Mesendoderm (in vitro differentiated cells): ENCODE measurements at regions not wholly inside any gene's neighbourhood (a gene's known extent, or its start where the extent isn't known, plus 50 kb on each side); places are given as distances from the start of the nearest gene placed in this dataset.

Experiments
- DNase-seq: peaks from one replicate; pipeline ENCODE4 v3.0.0; 2013
- H2AK5ac ChIP-seq: 2 replicates; pipeline ENCODE4 v1.6.1; 2013; ENCODE audit warnings: low read length, inconsistent platforms
- H2BK120ac ChIP-seq: 2 replicates; pipeline ENCODE4 v1.6.1; 2013; ENCODE audit warnings: low read depth, mild to moderate bottlenecking, low read length, moderate library complexity, mixed read lengths
- H2BK15ac ChIP-seq: replicated peaks from 2 replicates; pipeline ENCODE4 v1.6.1; 2013; ENCODE audit warnings: low read depth, mild to moderate bottlenecking, moderate library complexity
- H2BK5ac ChIP-seq: 2 replicates; pipeline ENCODE4 v1.6.1; 2013; ENCODE audit warnings: low read length, inconsistent platforms
- H3K18ac ChIP-seq: 2 replicates; pipeline ENCODE4 v1.6.1; 2013; ENCODE audit warnings: mild to moderate bottlenecking, low read length, mixed read lengths
- H3K23ac ChIP-seq: one replicate; pipeline ENCODE4 v1.6.1; 2013; ENCODE audit warnings: low read length
- H3K27ac ChIP-seq: 2 replicates; pipeline ENCODE4 v1.5.1; 2013; ENCODE audit warnings: low read depth, mild to moderate bottlenecking, inconsistent platforms, low read length, moderate library complexity
- H3K27me3 ChIP-seq: 2 replicates; pipeline ENCODE4 v1.6.1; 2013; ENCODE audit warnings: low read length, control low read depth, mild to moderate bottlenecking, inconsistent platforms; ENCODE audit not compliant: insufficient read depth, poor library complexity
- H3K36me3 ChIP-seq: 2 replicates; pipeline ENCODE4 v1.6.1; 2013; ENCODE audit warnings: low read length, inconsistent platforms; ENCODE audit not compliant: control insufficient read depth, insufficient read depth
- H3K4ac ChIP-seq: one replicate; pipeline ENCODE4 v1.6.1; 2013; ENCODE audit warnings: low read depth, mild to moderate bottlenecking, low read length, moderate library complexity
- H3K4me1 ChIP-seq: 2 replicates; pipeline ENCODE4 v1.6.1; 2013; ENCODE audit warnings: low read depth, low read length, inconsistent platforms; ENCODE audit not compliant: control insufficient read depth
- H3K4me2 ChIP-seq: 2 replicates; pipeline ENCODE4 v1.6.1; 2013; ENCODE audit warnings: low read length
- H3K4me3 ChIP-seq: 2 replicates; pipeline ENCODE4 v1.5.1; 2013; ENCODE audit warnings: mild to moderate bottlenecking, low read length
- H3K56ac ChIP-seq: one replicate; pipeline ENCODE4 v1.6.1; 2013; ENCODE audit warnings: low read length
- H3K79me1 ChIP-seq: 2 replicates; pipeline ENCODE4 v1.6.1; 2013; ENCODE audit warnings: low read length, inconsistent platforms
- H3K79me2 ChIP-seq: 2 replicates; pipeline ENCODE4 v1.6.1; 2013; ENCODE audit warnings: mild to moderate bottlenecking, low read length; ENCODE audit not compliant: control insufficient read depth, insufficient read depth
- H3K9ac ChIP-seq: 2 replicates; pipeline ENCODE4 v1.6.1; 2013; ENCODE audit warnings: low read length, inconsistent platforms
- H4K5ac ChIP-seq: one replicate; pipeline ENCODE4 v1.6.1; 2013; ENCODE audit warnings: low read length
- H4K8ac ChIP-seq: one replicate; pipeline ENCODE4 v1.6.1; 2013; ENCODE audit warnings: low read depth, mild to moderate bottlenecking, control low read depth, low read length, moderate library complexity
- WGBS: extraction: QIAGEN DNeasy Blood & Tissue Kit; methylation state at CpG from one replicate; pipeline ENCODE4 v1.1.7; 2013; ENCODE audit warnings: low lambda C conversion rate, missing lambda C conversion rate; ENCODE audit not compliant: insufficient coverage; ENCODE audit errors: extremely low coverage; 5-methylcytosine and 5-hydroxymethylcytosine counted together

DNA sequence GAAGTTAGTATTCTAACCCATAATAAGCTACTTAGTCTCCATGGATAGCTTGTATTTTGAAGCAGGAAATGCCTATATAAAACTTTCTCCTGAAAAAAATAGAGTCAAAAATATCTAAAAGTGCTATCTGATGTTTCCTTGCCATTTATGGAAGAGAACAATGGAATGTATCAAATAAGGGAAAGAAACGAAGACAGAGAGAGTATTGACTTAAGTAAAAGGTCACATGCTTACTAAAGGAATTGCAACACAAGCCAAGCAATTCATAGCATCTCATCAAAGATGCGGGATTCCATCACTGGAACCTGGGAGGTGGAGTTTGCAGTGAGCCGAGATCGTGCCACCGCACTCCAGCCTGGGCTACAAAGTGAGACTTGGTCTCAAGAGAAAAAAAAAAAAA is 112.9 kb upstream of the DTNBP1 start:
- H3K27ac ChIP-seq, result no peak overlapping the region
- no peak overlapping the region for H3K9ac ChIP-seq
- no peak overlapping the region for H3K4ac ChIP-seq
- no peaks in the 10 kb centered on the region for H3K36me3 ChIP-seq
- no peak for DNase-seq
- no peak overlapping the region for H4K5ac ChIP-seq
- H3K4me3 ChIP-seq, result no peak overlapping the region
- H2BK120ac ChIP-seq, result no peak overlapping the region
- no peak overlapping the region for H4K8ac ChIP-seq
- no peak overlapping the region for H2BK15ac ChIP-seq
- no peaks in the 10 kb centered on the region for H3K4me1 ChIP-seq
- H2BK5ac ChIP-seq, result no peak overlapping the region
- no peak overlapping the region for H2AK5ac ChIP-seq
- no peaks in the 10 kb centered on the region for H3K79me2 ChIP-seq
- no peaks in the 10 kb centered on the region for H3K79me1 ChIP-seq
- H3K18ac ChIP-seq, result no peak overlapping the region
- H3K27me3 ChIP-seq, result no peaks in the 10 kb centered on the region
- no peak overlapping the region for H3K23ac ChIP-seq
- no peak overlapping the region for H3K4me2 ChIP-seq
- no CpG with 5 or more reads among the region's 5 CpGs for WGBS
- no peak overlapping the region for H3K56ac ChIP-seq

DNA sequence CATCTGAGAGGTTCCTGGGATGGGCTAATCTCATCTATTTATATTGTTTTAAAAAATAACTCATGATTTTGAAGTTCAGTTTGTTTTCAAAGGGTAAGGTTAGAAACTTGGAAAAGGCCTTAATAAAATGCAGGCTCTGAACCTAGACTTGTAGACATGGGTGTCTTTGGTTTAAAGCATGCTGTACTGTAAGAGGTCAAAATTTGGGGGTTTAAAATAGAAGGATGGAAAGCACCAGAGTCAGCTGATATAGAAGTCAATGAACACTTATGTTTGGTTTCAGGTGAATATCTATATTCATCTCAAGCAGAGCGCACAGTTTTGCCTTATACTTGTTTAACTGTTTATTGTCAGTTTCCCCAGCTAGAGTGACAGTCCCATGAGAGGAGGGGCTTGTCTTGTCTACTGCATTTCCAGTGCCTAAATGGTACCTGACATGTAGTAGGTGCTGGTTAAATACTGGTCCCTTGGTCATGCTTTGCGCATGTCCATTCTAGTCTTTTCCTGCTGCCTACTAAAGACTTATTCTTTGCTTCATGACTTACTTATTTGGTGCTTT is 112.3 kb upstream of the DTNBP1 start:
- no peak overlapping the region for H4K8ac ChIP-seq
- WGBS, result no CpG with 5 or more reads among the region's 2 CpGs
- no peaks in the 10 kb centered on the region for H3K79me1 ChIP-seq
- H3K9ac ChIP-seq, result no peak overlapping the region
- no peaks in the 10 kb centered on the region for H3K36me3 ChIP-seq
- no peak overlapping the region for H2BK15ac ChIP-seq
- no peak overlapping the region for H3K4ac ChIP-seq
- DNase-seq, result no peak
- no peak overlapping the region for H3K18ac ChIP-seq
- H3K79me2 ChIP-seq, result no peaks in the 10 kb centered on the region
- no peaks in the 10 kb centered on the region for H3K27me3 ChIP-seq
- H3K56ac ChIP-seq, result no peak overlapping the region
- H3K4me3 ChIP-seq, result no peak overlapping the region
- no peak overlapping the region for H3K27ac ChIP-seq
- no peak overlapping the region for H2AK5ac ChIP-seq
- no peaks in the 10 kb centered on the region for H3K4me1 ChIP-seq
- no peak overlapping the region for H2BK120ac ChIP-seq
- H3K23ac ChIP-seq, result no peak overlapping the region
- no peak overlapping the region for H3K4me2 ChIP-seq
- no peak overlapping the region for H4K5ac ChIP-seq
- no peak overlapping the region for H2BK5ac ChIP-seq

DNA sequence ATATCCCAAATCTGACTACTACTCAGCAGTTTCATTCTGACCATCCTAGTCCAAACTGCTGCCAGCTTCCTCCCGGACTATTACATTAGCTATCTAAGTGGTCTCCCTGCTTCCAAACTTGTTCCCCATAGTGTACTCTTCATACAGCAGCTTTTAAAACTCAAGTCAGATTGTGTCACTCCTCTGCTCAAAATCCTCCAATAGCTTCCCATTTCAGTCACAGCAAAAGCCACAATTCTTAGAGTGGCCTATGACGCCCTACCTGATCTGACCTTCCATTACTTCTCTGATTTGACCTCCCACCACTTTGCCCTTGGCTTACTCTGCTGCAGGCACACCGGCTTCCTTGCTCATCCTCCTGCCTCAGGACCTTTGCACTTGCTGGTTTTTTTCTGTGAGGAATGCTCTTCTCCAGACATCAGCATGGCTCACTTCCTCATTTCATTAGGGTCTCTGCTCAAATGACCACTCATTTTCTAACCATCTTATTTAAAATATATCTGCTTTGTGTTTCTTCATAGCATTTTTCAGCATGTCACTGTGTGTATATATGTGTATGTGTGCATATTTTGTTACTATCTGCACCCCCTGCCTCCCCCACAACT is 111.1 kb upstream of the DTNBP1 start:
- Histone ChIP-seq H2BK5ac (no peak overlapping the region), H2BK120ac (no peak overlapping the region), H3K18ac (no peak overlapping the region), H2AK5ac (no peak overlapping the region), H3K4ac (no peak overlapping the region), H3K36me3 (no peaks in the 10 kb centered on the region), H2BK15ac (no peak overlapping the region), H3K23ac (no peak overlapping the region), H3K27ac (no peak overlapping the region), H3K79me2 (no peaks in the 10 kb centered on the region), H3K4me2 (no peak overlapping the region), H3K4me1 (no peaks in the 10 kb centered on the region), H3K79me1 (no peaks in the 10 kb centered on the region), H3K27me3 (no peaks in the 10 kb centered on the region), H3K56ac (no peak overlapping the region), H4K5ac (no peak overlapping the region), H3K9ac (no peak overlapping the region), H4K8ac (no peak overlapping the region), H3K4me3 (no peak overlapping the region)
- no peak for DNase-seq
- WGBS, result no CpG with 5 or more reads among the region's 3 CpGs

DNA sequence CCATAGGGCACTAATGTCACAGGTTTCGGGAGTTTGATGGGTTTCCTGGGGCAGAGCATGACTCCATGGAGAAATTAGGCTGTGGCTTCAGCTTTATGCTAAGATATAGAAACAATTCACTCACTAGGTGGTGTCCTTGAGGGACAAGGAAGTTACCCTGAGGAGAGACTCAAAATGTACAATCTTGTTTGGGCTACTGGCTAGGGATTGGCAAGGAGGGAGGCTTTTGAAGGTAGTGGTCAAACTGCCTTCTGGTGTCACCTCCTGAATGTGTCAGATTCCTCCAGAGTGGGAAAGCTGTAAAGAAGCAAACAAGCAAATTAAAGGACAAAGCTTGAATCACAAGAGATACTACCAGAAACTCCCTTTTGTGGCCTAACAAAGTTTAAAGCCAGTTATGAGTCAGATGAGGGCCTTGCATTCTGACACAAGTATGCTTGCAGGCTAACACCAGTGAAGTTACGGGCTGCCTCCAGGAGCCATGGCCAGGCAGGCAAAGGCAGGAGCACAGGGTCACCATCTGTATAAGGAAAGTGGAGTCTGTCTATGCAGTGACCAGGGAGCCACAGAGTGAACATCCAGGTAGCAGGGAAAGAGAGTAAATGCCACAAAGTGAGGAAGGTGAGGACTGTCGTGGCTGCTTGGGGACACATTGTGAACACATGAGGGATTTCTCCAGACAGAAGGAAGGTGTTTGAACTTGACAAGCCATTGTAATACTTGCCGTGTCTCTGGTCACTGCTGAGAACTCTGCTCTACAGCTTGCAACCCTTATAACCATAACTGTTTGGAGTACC is 107.7 kb upstream of the DTNBP1 start:
- peak; percentile 14 for DNase-seq
- Histone ChIP-seq H3K79me1 (no peaks in the 10 kb centered on the region), H3K4me3 (no peak overlapping the region), H3K18ac (no peak overlapping the region), H2AK5ac (no peak overlapping the region), H4K5ac (no peak overlapping the region), H3K4me2 (no peak overlapping the region), H3K4me1 (no peaks in the 10 kb centered on the region), H3K79me2 (no peaks in the 10 kb centered on the region), H3K27ac (no peak overlapping the region), H2BK5ac (no peak overlapping the region), H3K56ac (no peak overlapping the region), H3K27me3 (no peaks in the 10 kb centered on the region), H3K9ac (no peak overlapping the region), H3K4ac (no peak overlapping the region), H3K36me3 (no peaks in the 10 kb centered on the region), H2BK120ac (no peak overlapping the region), H2BK15ac (no peak overlapping the region), H3K23ac (no peak overlapping the region), H4K8ac (no peak overlapping the region)
- WGBS, result no CpG with 5 or more reads among the region's 4 CpGs

DNA sequence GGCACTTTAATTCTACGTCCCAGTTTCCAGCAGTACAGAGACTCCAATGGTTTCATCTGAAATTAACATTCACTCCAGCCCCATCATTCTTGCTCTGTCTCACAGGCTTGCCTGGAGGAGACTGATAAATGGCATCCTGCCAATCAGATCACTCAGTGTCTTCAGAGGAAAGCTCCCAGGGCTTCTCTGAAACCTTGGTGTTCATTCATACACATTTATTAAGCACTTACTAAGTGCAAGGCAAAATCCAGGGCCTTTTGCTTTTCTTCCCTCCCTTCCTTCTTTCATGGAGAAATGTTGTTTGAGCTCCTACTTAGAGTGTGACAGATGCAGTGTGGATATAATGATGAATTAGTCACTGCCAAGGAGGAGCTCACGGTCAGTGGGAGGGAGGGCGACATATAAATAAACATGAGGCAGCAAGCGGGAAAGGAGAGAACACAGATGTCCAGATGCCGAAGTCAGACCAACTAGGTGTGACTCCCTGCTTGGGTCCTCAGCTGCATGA is 106.7 kb upstream of the DTNBP1 start:
- Histone ChIP-seq H3K27me3 (no peaks in the 10 kb centered on the region), H3K9ac (no peak overlapping the region), H4K8ac (no peak overlapping the region), H2BK120ac (no peak overlapping the region), H3K36me3 (no peaks in the 10 kb centered on the region), H3K18ac (no peak overlapping the region), H3K4me2 (no peak overlapping the region), H2BK5ac (no peak overlapping the region), H3K4me1 (no peaks in the 10 kb centered on the region), H2BK15ac (no peak overlapping the region), H2AK5ac (no peak overlapping the region), H3K4ac (no peak overlapping the region), H3K56ac (no peak overlapping the region), H3K79me1 (no peaks in the 10 kb centered on the region), H3K27ac (no peak overlapping the region), H3K23ac (no peak overlapping the region), H4K5ac (no peak overlapping the region), H3K79me2 (no peaks in the 10 kb centered on the region), H3K4me3 (no peak overlapping the region)
- WGBS, result no CpG with 5 or more reads among the region's 5 CpGs
- DNase-seq, result no peak
